DND-41 (cell line): ENCODE measurements at regions not wholly inside any gene's neighbourhood (a gene's known extent, or its start where the extent isn't known, plus 50 kb on each side); places are given as distances from the start of the nearest gene placed in this dataset.
"Not testable (repeated sequence)": the region's sequence is repeated elsewhere in the genome, so short reads cannot be mapped to it uniquely, and the experiment has no call there.

Source experiments
- CTCF ChIP-seq: IDR thresholded peaks from 2 replicates; pipeline ENCODE4 v1.5.1; 2012; ENCODE audit warnings: borderline replicate concordance, low read length, moderate library complexity, mild to moderate bottlenecking; ENCODE audit not compliant: poor library complexity, severe bottlenecking; ENCODE audit errors: extremely low read depth
- EZH2 ChIP-seq: IDR thresholded peaks from 3 replicates; pipeline ENCODE4 v1.6.1; 2012; ENCODE audit warnings: borderline replicate concordance, low read depth, mild to moderate bottlenecking, moderate library complexity, low read length, inconsistent platforms; ENCODE audit not compliant: severe bottlenecking

GRCh38 chr5:52304816-52305215 is 482.9 kb upstream of the ITGA1 start:
- not testable (repeated sequence) for TF ChIP-seq CTCF, EZH2
